ENCODE measurements at regions not wholly inside any gene's neighbourhood (a gene's known extent, or its start where the extent isn't known, plus 50 kb on each side); places are given as distances from the start of the nearest gene placed in this dataset.

- TF ChIP-seq CTCF (IDR thresholded peaks at IDR 0.05; ENCODE audit: poor library complexity): no peak
- no peak for TF ChIP-seq EZH2 (IDR thresholded peaks at IDR 0.05; ENCODE audit: borderline replicate concordance)
- no peak for TF ChIP-seq EZH2phosphoT487 (IDR thresholded peaks at IDR 0.05; ENCODE audit: low read depth, severe bottlenecking, unreplicated experiment)
Measured at GRCh38 chr9:71308454-71308853, 187.0 kb upstream of the TRPM3 start.

All from hepatocyte (in vitro differentiated cells).